Heart right ventricle (tissue), 16 donors: ENCODE measurements at regions not wholly inside any gene's neighbourhood (a gene's known extent, or its start where the extent isn't known, plus 50 kb on each side); places are given as distances from the start of the nearest gene placed in this dataset.

ENCODE experiments used
- ATAC-seq, 8 donors: fragments of 200-7000 bp; cut with Tn5 transposase; one replicate each; pipeline ENCODE4 v1.9.1; 2020; ENCODE audit warnings: mild to moderate bottlenecking in 8 of 8, moderate library complexity in 8 of 8, moderate number of reproducible peaks in 1 of 8
- DNase-seq, 2 donors: peaks; one replicate each; pipeline ENCODE4 v3.0.0-alpha.2; 2020
- H3K27ac ChIP-seq, 10 donors: fragments of 200-600 bp; sonication (generic) in 2 of 10; one replicate each; pipeline versions ENCODE4 v1.5.0 to v1.8.0; 2020 to 2022; ENCODE audit warnings: mild to moderate bottlenecking in 3 of 10
- H3K27me3 ChIP-seq, 7 donors: fragments of 200-600 bp; one replicate each; pipeline ENCODE4 v1.8.0; 2021 to 2022; ENCODE audit warnings: mild to moderate bottlenecking in 2 of 7
- H3K36me3 ChIP-seq, 9 donors: fragments of 200-600 bp; sonication (generic) in 1 of 9; one replicate each; pipeline versions ENCODE4 v1.5.0 to v1.8.0; 2020 to 2022; ENCODE audit warnings: mild to moderate bottlenecking in 2 of 9
- H3K4me1 ChIP-seq, 9 donors: fragments of 200-600 bp; sonication (generic) in 1 of 9; one replicate each; pipeline versions ENCODE4 v1.5.0 to v1.8.0; 2020 to 2022; ENCODE audit warnings: mild to moderate bottlenecking in 4 of 9
- H3K4me3 ChIP-seq, 10 donors: fragments of 200-600 bp; sonication (generic) in 2 of 10; one replicate each; pipeline versions ENCODE4 v1.5.0 to v1.8.0; 2020 to 2022; ENCODE audit warnings: mild to moderate bottlenecking in 7 of 10, moderate library complexity in 2 of 10
- H3K9me3 ChIP-seq, 11 donors: fragments of 200-600 bp in 10 of 11; sonication (generic) in 2 of 11; one replicate each; pipeline versions ENCODE4 v1.5.0 to v1.8.0; 2013 to 2022; ENCODE audit warnings: mild to moderate bottlenecking in 2 of 11, control low read depth in 1 of 11, moderate library complexity in 1 of 11
- CTCF ChIP-seq, 9 donors: fragments of 200-600 bp; sonication (generic) in 2 of 9; IDR thresholded peaks; one replicate each; pipeline versions ENCODE4 v1.5.0 to v1.8.0; 2021 to 2022; ENCODE audit warnings: antibody characterized with exemption in 9 of 9, mild to moderate bottlenecking in 5 of 9, moderate library complexity in 1 of 9
- WGBS, 2 donors: extraction: QIAGEN DNeasy Blood & Tissue Kit; methylation state at CpG; one replicate each; pipeline ENCODE4 v1.1.7; 2013; ENCODE audit warnings: inconsistent platforms in 1 of 2; 5-methylcytosine and 5-hydroxymethylcytosine counted together
- intact Hi-C, 10 donors: fragments of 100-400 bp; cut with DNase I; formaldehyde crosslinking; loops; one replicate each; pipeline versions ENCODE4 v1.11.1 to v1.14.2; 2022
- donor health status: Arrhythmogenic right ventricular cardiomyopathy.
- donor health status: ischemic (EF 13 %, LVEDD 7.1; RV severe dilation, severe dysfunction).
- donor health status: healthy with polysubstance abuse.
- donor health status: DM: no; HTN: yes; CAD: no.
- donor health status: DM: no; HTN: no; CAD: no.
- donor health status: ischemic (EF 25% LVEDD 6.9; RV normal size, moderate dysfunction).
- donor health status: ischemic (EF 25% LVEDD 5.7; RV mildly dilated, moderate dysfunction).
- donor health status: healthy.
- donor health status: DM: yes; HTN: yes; CAD: no.
- donor health status: Ischemic cardiomyopathy.
- donor health status: ischemic (EF 35%, LVEDD 5.7; RV mildly dilated, moderate dysfunction).
- donor health status: nonischemic (EF 11% LVEDD 7.7; RV severe dilation, severe dysfunction).
- donor health status: DM: yes; HTN: yes; CAD: no.
- donor health status: PGD.
- donor health status: ischemic (EF 29% LVEDD 5.4; RV normal size, mild dysfunction).
- donor health status: nonischemic (EF 23%, LVEDD 6.1; RV moderate dilation, normal function).

GRCh38 chr10:106450966-106451365 is 713.5 kb downstream of the SORCS1 start:
- ATAC-seq = no peak
- Histone ChIP-seq H3K4me3 (no peak overlapping the region), H3K36me3 (no peaks in the 10 kb centered on the region), H3K4me1 (no peaks in the 10 kb centered on the region), H3K9me3 (no peaks in the 10 kb centered on the region), H3K27me3 (no peaks in the 10 kb centered on the region), H3K27ac (no peak overlapping the region)
- WGBS, 2 donors = 63 to 65% methylated on average over 1 of the region's 1 CpG
- intact Hi-C loops = no loop called here
- no peak for TF ChIP-seq CTCF (IDR thresholded peaks at IDR 0.05)
- DNase-seq = no peak

GRCh38 chr10:106446920-106447319 is 717.6 kb downstream of the SORCS1 start:
- no peak for ATAC-seq
- Histone ChIP-seq H3K4me3 (no peak overlapping the region), H3K4me1 (no peaks in the 10 kb centered on the region)

GRCh38 chr10:106442223-106442622 is 722.3 kb downstream of the SORCS1 start:
- Histone ChIP-seq H3K36me3 (no peaks in the 10 kb centered on the region), H3K9me3 (no peaks in the 10 kb centered on the region), H3K27ac (no peak overlapping the region), H3K4me1 (no peaks in the 10 kb centered on the region), H3K27me3 (no peaks in the 10 kb centered on the region), H3K4me3 (no peak overlapping the region)
- intact Hi-C loops = loop anchor here in 1 of 10 donors (10.0 kb wide), 1 partner anchor 1033 kb away; no protein-coding TSS in a partner anchor
- 67 to 78% methylated on average over 2 of the region's 2 CpGs for WGBS, 2 donors
- ATAC-seq = no peak
- no peak for DNase-seq
- TF ChIP-seq CTCF (IDR thresholded peaks at IDR 0.05) = no peak

More at GRCh38 chr10:106446920-106447319, 717.6 kb downstream of the SORCS1 start:
- DNase-seq = no peak
- no peak overlapping the region for H3K27ac ChIP-seq
- no peaks in the 10 kb centered on the region for H3K36me3 ChIP-seq
- H3K9me3 ChIP-seq = no peaks in the 10 kb centered on the region
- TF ChIP-seq CTCF (IDR thresholded peaks at IDR 0.05) = no peak
- intact Hi-C loops = loop anchor here in 1 of 10 donors (10.0 kb wide), 1 partner anchor 1028 kb away; no protein-coding TSS in a partner anchor
- H3K27me3 ChIP-seq = no peaks in the 10 kb centered on the region

- WGBS, 2 donors = 78 to 85% methylated on average over 4 of the region's 4 CpGs
- intact Hi-C loops = loop anchor here in 1 of 10 donors (10.0 kb wide), 1 partner anchor 1034 kb away; no protein-coding TSS in a partner anchor
- H3K27me3 ChIP-seq = no peaks in the 10 kb centered on the region
- TF ChIP-seq CTCF (IDR thresholded peaks at IDR 0.05) = no peak
- H3K36me3 ChIP-seq = no peaks in the 10 kb centered on the region
- peaks cover 0 to under 1% (median 0%) of the 10 kb centered on the region in 11 donors for H3K9me3 ChIP-seq
- no peak for DNase-seq
- H3K4me3 ChIP-seq = no peak overlapping the region
- no peak overlapping the region for H3K27ac ChIP-seq
- ATAC-seq = no peak
- H3K4me1 ChIP-seq = no peaks in the 10 kb centered on the region
Measured at GRCh38 chr10:106440767-106441166, 723.7 kb downstream of the SORCS1 start.
